ENCODE measurements at regions not wholly inside any gene's neighbourhood (a gene's known extent, or its start where the extent isn't known, plus 50 kb on each side); places are given as distances from the start of the nearest gene placed in this dataset.
"Not testable (repeated sequence)": the region's sequence is repeated elsewhere in the genome, so short reads cannot be mapped to it uniquely, and the experiment has no call there.

- DNase-seq = no peak
These were observed 1138.0 kb upstream of the TMPRSS15 start for GRCh38 chr21:19541602-19542001.

GRCh38 chr21:19544493-19544892 lies 1140.9 kb upstream of the TMPRSS15 start:
- DNase-seq = not testable (repeated sequence)

GRCh38 chr21:19547951-19548840 lies 1144.6 kb upstream of the TMPRSS15 start:
- no peak for DNase-seq

- DNase-seq = no peak
These were observed 1150.5 kb upstream of the TMPRSS15 start for GRCh38 chr21:19553919-19554615.

GRCh38 chr21:19557046-19557445 lies 1153.5 kb upstream of the TMPRSS15 start:
- DNase-seq = no peak

GRCh38 chr21:19557488-19557887 lies 1153.9 kb upstream of the TMPRSS15 start:
- no peak for DNase-seq

GRCh38 chr21:19565587-19565986 lies 1162.0 kb upstream of the TMPRSS15 start:
- DNase-seq = no peak

GRCh38 chr21:19566975-19567374 lies 1163.4 kb upstream of the TMPRSS15 start:
- no peak for DNase-seq

- no peak for DNase-seq
These were observed 1173.8 kb upstream of the TMPRSS15 start for GRCh38 chr21:19577381-19577780.

- no peak for DNase-seq
These were observed 1186.5 kb upstream of the TMPRSS15 start for GRCh38 chr21:19590044-19590443.

GRCh38 chr21:19603011-19603593 lies 1199.5 kb upstream of the TMPRSS15 start:
- DNase-seq = no peak

- DNase-seq = no peak
These were observed 1204.6 kb upstream of the TMPRSS15 start for GRCh38 chr21:19608101-19608621.

- no peak for DNase-seq
These were observed 1206.0 kb upstream of the TMPRSS15 start for GRCh38 chr21:19609611-19610010.

- DNase-seq = no peak
These were observed 1218.4 kb upstream of the TMPRSS15 start for GRCh38 chr21:19621837-19622496.

- DNase-seq = no peak
These were observed 1237.4 kb upstream of the TMPRSS15 start for GRCh38 chr21:19640964-19641363.

- DNase-seq = no peak
These were observed 1244.8 kb upstream of the TMPRSS15 start for GRCh38 chr21:19648391-19648790.

- no peak for DNase-seq
These were observed 1279.9 kb upstream of the TMPRSS15 start for GRCh38 chr21:19683492-19683891.

- DNase-seq = no peak
These were observed 1280.7 kb upstream of the TMPRSS15 start for GRCh38 chr21:19684328-19684727.

- no peak for DNase-seq
These were observed 1288.6 kb upstream of the TMPRSS15 start for GRCh38 chr21:19692231-19692630.

- no peak for DNase-seq
These were observed 1292.2 kb upstream of the TMPRSS15 start for GRCh38 chr21:19695796-19696195.

GRCh38 chr21:19700476-19700875 lies 1296.9 kb upstream of the TMPRSS15 start:
- DNase-seq = no peak

- no peak for DNase-seq
These were observed 1295.5 kb upstream of the NCAM2 start for GRCh38 chr21:19702726-19703125.

- DNase-seq = no peak
These were observed 1293.4 kb upstream of the NCAM2 start for GRCh38 chr21:19704832-19705231.

Data from GOT3 (cell line).